Mammary epithelial cell (primary cell): ENCODE measurements at regions not wholly inside any gene's neighbourhood (a gene's known extent, or its start where the extent isn't known, plus 50 kb on each side); places are given as distances from the start of the nearest gene placed in this dataset.

ENCODE experiments used
- EZH2 ChIP-seq: IDR thresholded peaks from 2 replicates; pipeline ENCODE4 v1.6.1; 2012; ENCODE audit warnings: low read length, inconsistent platforms, borderline replicate concordance
- TF ChIP-seq, protein P1 (sequence below), 2 donors: IDR thresholded peaks in 1 of 2; conservative IDR thresholded peaks in 1 of 2; 2 replicates each; pipeline ENCODE4 v1.5.1; 2011 to 2012; ENCODE audit warnings: inconsistent platforms in 2 of 2, low read length in 2 of 2, mild to moderate bottlenecking in 2 of 2, control low read depth in 1 of 2, low read depth in 1 of 2; ENCODE audit not compliant: insufficient read depth in 1 of 2; ENCODE audit errors: extremely low read depth in 1 of 2

DNA sequence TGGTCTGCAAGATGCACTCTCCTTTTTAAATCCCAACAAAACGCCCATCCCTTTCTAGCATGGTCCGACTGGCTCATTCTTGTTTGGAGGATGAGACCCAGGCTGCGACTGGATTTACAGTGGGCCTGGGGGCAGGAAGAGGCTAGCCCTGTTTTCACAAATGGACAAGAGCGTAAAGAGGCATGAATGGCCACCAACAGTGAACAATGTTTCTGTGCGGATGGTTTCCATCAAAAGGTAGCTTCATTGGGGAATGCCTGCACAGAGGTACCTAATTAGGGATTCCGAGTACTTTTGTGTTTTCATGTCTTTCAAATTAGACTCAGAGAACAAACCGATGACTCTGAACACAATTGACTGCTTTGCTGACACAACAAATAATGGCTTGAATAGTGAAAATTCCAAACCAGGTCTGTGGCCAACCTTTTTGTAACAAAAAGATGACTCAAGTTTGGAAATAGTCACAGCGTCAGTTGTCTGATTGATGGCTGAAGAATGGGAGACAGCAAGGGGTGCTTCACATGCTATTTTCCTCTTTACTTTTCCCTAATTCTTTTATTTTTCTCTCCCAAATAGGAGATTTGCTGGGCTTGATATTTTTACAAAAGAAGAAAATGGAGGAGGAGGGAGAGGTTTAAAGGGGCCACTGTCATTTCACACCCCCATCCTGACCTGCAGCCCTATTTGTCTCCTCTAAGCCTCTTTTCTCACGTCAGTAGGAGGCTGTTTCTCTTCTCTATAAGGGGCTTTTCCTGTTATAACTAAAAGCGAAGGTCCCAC lies 208.1 kb upstream of the S1PR3 start:
- TF ChIP-seq, protein P1, sequence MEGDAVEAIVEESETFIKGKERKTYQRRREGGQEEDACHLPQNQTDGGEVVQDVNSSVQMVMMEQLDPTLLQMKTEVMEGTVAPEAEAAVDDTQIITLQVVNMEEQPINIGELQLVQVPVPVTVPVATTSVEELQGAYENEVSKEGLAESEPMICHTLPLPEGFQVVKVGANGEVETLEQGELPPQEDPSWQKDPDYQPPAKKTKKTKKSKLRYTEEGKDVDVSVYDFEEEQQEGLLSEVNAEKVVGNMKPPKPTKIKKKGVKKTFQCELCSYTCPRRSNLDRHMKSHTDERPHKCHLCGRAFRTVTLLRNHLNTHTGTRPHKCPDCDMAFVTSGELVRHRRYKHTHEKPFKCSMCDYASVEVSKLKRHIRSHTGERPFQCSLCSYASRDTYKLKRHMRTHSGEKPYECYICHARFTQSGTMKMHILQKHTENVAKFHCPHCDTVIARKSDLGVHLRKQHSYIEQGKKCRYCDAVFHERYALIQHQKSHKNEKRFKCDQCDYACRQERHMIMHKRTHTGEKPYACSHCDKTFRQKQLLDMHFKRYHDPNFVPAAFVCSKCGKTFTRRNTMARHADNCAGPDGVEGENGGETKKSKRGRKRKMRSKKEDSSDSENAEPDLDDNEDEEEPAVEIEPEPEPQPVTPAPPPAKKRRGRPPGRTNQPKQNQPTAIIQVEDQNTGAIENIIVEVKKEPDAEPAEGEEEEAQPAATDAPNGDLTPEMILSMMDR (conservative IDR thresholded peaks at IDR 0.05 in 1 of 2, IDR thresholded peaks at IDR 0.05 in 1 of 2; ENCODE audit: extremely low read depth in 1 of 2, insufficient read depth in 1 of 2, low read depth in 1 of 2, low read length in 2 of 2), result no peak
- TF ChIP-seq EZH2, result no peak
